SHP77 (cell line): ENCODE measurements at regions not wholly inside any gene's neighbourhood (a gene's known extent, or its start where the extent isn't known, plus 50 kb on each side); places are given as distances from the start of the nearest gene placed in this dataset.
A peak's percentile ranks its signal among the peaks of the same experiment; 100 is the strongest.

Source experiments
- DNase-seq, 2 experiments: peaks; one replicate each; lab custom pipeline; 2025; lab: John Stamatoyannopoulos, UW

DNA sequence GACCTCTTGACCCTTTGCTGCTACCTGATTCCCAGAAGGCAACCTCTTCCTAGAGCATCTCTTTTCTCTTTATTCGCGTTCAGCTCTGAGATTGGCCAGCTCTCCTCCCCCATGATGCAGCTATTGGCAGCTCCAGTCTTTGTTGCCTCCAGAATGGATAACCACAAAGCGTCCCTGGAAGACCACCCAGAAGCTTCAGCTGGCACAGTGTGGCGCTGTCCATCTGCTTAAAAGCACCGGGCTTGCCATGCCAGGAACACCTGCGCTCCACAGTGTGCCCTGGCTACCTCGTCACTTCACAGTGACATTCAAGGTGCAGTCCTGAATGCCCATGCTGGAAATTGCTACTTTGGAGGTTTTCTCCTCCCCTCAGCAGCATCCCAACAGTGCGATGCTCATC is 353.9 kb downstream of the LMO4 start:
- no peak for DNase-seq

DNA sequence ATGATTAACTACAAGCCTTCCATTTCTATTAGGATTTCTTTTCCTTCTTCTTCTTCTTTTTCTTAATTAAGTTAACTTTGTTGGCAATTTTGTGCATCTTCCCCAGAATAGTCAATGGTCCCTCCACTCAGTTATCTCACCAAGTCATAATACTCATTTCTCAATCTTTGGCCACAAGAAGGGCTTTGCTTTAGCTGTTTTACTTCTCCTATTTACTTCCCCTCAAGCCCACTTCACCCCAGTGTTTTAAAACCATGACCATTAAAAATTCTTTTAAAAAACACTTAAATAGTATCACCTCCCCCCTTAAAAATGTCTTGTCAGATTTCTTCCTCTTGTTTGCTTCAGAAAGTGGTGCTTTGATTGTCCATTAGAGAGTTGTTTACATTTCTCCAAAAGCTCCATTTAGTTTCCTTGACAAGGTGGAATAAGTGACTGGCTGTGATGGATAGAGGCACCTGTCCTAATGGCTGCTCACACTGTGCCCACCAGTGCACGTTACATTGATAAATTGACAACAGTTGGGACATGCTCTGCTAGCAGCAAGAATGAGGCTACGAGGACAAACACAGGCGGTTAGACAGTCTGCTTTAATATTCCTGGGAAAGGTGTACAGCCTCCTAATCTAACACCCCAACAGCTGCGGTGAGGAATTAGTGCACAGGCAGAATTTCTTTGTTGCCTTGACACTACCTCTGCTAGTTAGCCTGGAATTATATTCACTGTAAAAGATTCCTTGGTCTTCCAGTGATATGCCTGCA is 354.7 kb downstream of the LMO4 start:
- DNase-seq: no peak

DNA sequence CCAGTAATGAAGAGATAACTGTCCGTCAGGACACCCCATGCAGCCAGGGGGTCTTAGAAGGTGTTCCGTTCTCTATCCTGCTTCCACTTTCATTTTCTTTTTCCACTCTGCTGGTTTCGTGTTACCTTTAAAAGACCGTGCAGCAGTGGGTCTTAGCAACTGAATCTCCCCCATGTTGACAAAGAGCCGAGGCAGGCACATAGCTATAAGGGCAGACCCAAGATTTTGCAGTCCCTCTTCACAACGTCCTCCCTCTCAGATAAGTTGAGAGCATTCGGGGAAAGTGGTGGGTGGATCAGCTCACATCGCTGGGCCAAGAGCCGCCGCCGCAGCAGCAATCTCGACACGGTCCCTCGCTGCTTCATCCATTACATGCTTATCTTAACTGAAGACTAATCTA is 355.5 kb downstream of the LMO4 start:
- no peak for DNase-seq

DNA sequence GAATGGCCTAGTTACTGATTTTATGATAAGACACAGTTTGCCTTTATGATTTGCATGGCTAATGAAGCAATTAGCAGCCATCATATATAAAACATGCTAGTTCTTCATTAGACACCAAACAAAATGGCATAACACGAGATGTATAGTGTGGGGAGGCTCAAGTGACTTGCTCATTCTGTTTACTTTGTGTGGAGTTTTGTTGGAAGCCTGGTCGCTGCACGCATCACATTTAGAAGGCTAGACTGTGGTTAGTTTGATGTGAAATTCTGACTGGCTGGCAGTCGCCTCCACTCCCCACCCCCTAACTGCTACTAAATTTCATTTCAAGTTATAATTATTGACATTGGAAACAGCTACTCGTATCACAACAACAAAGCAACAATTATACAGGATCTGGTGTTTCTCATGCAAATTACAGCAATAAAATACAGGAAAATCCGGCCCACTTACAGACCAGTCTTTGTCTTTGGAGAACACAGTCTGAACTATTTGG is 356.1 kb downstream of the LMO4 start:
- DNase-seq: peak in 1 of 2 experiments; percentile 8

DNA sequence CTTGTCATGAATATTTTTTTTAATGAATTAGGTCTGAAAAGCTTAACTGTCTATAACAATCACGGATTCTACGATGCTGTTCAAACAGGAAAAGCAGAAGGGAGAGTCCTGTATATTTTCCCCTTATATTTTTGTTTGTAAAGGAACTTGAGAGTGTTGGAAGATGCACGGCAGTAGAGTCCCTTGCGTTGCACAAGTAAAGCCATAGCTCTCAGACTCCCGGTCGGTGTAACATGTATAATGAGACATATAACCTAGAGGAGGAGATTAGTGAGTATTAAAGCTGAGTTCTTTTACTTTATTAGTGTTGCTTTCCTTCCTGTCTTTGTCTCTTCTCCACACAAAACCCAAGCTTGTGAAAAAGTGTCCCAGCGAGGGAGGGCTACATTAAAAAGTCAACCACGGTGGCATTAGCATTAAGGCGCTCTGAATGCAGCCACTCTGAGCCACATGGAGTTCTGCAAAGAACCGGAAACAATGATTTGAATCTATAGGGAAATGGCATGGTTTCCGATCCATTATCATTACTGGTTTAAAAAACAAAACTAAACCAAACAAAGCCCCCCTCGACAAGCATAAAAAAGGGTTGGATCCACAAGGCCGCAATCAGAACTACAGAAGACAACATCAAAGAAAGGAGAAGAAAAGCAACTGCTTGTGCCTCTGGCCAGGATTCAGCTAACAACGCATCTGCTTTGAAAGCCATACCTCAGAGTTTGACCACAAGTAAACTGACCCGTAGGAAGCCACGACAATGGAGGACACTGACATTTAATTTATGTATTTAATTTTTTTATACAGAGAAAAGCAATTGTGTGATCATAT is 356.8 kb downstream of the LMO4 start:
- no peak for DNase-seq

DNA sequence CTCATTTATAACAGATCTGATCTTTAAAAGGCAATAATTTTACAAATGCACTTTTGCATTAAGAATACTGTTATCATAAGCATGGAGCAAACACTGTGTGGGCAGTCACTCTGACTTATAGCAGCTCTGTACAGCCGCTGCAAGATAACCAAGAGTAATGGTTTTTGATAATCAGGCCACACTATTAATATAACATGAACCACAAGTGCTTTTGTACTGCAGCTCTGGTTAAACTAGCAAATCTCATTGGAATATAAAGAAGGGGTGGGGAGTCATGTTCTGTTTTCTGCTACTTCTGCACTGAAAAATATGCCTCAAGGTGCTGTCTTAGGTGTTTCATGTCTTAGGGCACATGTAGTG is 357.4 kb downstream of the LMO4 start:
- no peak for DNase-seq

DNA sequence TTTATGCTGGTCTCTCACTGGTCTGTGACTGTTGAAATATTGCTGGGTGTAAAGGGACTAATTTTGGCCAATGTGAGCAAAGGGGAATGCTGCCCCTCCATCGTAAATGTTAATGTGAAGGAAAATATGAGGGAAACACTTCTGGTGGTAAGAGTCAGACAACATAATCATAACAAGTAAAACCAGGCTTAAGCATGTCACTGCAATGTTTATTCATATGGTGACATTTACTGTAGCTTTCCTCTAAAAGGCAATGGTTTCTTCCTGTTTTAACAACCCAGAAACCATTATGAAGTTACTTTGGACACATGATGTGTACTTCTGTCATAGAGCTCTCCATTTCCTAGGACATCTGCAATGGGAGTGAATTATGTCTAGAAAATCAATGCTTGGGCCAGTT is 358.0 kb downstream of the LMO4 start:
- no peak for DNase-seq

DNA sequence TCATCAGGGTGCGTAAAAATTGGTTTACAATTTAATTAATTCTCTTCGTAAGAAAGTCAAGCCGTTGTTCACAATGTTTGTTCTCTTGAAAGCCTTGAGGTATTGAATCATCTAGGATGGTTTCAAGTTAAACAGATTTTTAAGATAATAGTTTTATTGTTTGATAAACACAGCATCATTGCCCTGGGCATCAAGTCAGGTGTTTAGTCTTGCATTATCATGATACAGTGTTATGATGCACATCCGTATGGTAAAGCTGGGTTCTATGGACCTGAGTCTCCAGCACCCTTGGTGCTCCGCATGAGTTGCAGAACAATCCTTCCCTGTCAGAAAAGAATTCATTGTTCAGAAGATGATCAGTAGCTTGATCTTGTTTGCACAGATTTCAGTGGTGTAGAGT is 359.5 kb downstream of the LMO4 start:
- no peak for DNase-seq

DNA sequence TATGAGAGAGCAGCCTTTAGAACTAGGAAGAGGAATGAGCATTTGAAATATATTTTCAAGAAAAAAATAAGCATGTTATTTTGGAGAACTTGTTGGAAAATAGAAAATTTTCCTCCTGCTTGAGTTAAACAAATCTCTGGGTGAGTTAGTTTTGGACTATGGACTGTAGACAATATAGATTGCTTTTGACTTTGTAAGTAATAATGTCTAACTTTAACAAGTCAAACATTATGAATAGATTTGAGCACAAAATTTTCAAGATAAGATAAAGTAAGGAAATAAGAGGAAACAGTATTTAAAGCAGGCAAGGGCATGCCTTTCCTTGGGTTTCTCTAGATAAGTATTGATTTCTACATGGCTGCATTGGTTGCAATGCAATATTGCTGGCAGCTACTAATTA is 360.8 kb downstream of the LMO4 start:
- DNase-seq: no peak

DNA sequence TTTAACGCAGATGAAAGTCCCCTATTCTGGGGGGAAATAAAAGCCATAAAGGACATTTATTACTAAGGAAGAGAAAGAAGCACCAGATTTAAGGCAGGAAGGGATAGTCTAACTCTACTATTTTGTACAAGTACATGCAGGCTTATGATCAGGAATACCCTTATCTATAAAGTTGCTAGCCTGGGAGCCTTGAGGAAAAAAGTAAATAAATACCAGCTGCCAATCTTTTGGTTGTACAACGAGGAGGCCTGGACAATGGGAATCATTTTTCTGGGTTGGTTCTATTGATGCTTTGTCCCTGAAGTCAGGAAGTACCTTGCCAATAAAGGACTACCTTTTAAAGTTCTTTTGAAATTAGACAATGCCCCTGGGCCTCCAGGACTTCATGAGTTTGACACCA is 367.8 kb downstream of the LMO4 start:
- DNase-seq: no peak

DNA sequence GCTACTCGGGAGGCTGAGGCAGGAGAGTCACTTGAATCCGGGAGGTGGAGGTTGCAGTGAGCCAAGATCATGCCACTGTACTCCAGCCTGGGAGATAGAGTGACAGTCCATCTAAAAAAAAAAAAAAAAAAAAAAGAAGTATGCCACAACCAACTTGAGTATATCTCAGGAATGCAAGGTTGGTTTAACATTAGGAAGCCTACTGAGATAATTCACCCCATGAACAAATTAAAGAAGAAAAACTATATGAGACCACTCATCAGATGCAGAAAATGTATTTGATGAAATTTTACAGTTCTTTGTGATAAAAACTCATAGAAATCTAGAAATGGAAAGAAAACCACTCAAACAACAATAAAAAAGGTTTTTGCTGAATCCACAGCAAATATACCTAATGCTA is 373.8 kb downstream of the LMO4 start:
- DNase-seq: no peak

DNA sequence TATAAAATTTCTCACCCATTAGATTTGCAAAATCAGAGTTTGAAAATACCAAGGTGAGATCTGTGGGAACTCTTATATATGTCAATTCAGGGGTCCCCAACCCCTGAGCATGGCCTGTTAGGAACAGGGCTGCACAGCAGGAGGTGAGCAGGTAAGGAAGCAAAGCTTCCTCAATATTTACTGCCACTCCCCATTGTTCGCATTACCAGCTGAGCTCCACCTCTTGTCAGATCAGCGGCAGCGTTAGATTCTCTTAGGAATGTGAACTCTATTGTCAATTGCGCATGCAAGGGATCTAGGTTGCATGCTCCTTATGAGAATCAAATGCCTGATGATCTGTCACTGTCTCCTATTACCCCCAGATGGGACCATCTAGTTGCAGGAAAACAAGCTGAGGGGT is 376.6 kb downstream of the LMO4 start:
- no peak for DNase-seq

DNA sequence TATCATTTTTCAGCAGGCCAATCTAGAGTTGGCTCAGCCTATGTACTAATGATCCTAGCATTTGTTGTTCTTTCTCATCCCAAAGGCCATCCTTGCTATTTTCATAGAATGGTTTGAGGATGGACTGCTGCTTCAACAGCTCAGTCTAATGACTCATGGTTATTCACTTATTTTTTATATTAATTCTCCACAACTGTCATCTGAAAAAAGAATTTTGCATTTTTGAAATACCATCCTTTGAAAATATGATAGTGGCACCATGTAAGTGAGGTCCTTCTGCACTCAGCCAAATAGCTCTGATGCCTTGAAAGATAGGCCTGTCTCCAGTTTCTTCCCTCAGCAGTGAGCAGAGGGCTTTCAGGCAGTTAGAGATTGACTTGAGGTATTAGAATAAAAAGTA is 377.5 kb downstream of the LMO4 start:
- no peak for DNase-seq

DNA sequence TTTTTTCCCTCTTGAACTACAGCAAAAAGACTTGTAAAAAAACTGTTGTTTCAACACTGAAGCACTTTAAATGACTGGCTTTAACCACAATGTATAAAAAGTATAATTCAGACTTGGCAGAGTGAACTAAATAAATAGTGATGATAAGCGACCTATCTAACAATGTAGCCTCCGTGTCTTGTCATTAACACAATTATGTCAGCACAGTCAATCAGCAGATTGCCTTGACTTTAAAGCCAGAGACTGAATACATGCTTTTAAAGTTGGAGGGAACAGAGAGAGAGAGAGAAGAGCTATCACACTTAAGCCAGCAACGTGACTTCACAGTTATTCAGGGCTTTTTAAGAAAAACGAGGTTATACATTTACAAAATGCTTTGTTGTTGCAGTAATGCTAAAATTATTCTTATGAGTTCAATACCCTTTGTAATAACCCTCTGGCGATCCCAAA is 378.1 kb downstream of the LMO4 start:
- DNase-seq: no peak

DNA sequence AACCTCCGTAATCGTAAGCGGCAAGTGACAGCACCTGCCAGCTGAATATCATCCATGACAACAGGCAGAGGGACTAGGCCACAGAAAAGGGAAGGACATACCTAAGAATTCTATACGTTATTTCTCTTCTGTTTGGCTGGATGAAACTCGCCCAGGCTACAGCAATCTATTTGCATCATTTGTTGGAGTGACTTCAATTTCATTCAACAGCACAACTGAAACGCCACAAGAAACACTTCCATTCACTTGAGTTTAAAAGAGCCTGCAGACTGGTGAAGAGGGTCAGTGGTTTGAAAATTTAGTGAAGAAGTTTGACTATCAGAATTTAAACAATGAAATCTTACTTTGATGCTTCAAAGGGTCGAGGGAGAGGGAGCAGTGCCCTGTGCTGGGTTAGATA is 378.7 kb downstream of the LMO4 start:
- DNase-seq: no peak

DNA sequence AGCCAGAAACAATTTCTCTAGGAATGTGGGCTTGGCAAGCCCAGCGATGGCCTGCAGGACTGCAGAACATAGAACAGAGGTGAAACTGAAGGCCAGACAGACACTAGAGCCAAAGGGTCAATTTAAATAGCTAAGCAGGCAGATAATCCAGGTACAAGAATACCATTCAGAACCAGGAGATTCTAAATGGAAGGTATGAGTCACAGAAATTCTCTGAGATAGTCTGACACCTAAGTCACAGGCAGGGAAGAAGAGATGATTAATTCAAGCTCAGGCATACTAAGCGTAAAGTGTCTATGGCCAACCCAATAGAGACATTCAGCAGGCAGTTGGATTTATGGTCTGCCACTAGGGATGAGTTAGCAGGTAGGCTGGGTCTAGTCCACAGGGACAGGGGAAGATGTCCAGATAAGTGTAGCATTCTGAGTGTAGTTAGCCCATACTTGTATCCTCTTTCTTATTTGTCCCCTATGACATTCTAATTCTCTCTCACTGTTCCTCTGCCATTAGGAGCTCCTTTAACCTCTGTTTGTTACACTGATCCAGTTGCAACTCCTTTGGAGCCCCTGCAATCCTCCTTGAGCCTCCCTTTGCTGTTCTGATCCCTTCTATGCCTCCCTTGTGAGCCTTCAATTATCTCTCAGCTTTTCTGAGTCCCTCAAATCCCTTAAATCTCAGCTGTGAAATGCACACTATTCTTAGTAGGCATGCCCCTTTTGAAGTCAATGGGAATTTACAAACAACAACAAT is 383.8 kb downstream of the LMO4 start:
- no peak for DNase-seq

DNA sequence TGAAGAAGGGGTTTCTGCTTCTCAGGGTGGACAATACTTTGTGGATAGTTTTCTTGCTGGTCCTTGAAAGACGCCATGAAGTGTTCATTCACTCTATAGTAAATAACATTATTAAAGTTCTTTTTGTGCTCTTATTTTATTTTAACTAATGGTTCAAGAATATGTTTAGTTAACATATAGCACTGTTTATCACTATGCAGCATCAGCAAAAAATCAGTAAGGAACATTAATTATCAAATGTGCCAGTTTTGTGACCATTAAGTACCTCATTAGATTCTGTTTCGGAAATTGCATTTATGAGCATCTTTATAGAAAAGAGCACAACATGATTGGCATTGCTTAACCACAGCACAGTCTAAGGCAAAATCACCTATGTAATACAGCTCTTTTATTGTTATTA is 385.6 kb downstream of the LMO4 start:
- no peak for DNase-seq

DNA sequence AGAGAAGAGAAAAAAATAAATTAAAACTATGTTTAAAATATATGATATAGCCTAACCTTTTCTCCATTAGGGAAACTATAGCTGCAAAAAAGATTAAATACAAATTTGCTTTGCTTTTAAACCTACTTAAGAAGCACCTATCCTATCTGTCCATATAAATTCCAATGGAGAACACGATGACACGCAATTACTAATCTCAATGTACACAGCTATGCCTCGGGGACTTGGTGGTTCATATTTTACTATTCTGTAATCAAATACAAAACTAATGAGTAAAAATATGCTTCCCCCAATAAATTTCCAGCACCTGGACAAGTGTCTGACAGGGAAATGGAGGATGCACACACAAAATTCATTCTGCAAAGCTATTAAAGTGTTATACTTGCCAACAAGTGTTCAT is 386.4 kb downstream of the LMO4 start:
- no peak for DNase-seq

DNA sequence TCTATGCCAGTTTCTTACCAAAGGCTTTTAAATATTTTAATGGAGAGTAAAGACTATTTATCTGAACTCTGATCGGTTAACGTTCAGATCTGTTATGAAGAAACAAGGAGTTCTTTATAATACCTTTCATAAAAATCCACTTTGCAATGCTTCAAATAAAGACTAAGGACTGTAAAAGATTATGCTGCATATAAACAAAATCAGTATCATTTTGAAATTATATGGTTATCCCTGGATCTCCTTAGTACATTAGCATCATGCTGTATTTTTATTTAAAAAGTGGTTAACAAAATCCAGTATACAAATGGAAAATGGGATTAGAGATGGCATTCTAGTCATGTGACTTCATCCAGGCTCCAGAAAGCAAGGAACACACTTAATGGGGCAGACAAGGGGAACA is 386.8 kb downstream of the LMO4 start:
- DNase-seq: no peak

DNA sequence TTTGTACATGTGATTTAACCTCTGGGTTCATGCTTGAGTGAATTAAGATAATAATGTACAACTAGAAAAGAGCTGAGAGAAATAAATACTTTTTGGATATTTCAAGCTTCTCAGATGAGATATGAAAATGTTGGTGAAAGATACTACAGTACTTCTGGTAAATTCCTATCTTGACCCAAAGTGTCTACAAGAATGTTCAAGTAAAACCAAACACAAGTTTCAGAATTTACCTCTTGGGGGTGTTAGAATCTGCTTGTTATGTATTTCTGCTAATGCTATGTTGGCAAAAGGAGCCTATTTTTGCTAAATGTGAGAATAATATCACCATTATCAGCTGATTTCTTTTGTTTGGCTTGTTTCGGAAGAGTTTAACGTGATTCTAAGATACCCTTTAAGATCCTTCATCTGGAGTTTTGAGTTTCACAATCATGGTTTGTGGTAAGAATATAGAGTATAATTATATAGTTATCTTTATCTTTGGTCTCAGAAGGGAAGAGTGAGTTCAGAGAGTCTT is 388.5 kb downstream of the LMO4 start:
- DNase-seq: no peak

DNA sequence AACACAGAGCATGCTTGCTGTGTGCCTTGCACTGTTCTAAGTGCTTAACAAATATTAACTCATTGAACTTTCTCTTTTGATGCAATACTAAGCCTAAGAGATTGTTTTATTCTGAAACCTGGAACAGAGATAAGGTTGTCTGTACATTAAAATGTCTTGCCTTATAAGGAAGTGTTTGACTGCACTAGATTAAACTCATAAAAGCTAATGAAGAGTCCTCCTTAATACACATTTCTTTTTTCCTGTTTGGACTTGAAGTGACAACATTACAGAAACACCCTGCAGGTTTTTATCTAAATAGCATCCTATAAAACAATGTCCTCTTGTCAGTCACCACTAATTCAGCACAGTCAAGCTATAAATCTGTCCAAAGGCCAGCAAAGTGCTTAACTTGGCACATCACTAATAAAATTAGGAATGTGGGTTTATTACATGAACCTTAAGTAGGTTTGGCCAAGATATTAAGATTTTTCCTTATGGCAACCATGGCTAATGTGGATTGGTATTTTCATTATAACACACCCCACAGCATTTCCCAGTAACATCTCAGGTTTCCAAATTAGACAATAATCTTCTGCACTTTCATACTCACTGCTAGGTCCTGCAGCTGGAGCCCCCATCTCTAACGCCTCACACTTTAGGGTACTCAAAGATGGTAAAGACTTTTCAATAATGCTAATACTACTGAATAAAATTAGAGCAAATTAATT is 389.7 kb downstream of the LMO4 start:
- DNase-seq: no peak

DNA sequence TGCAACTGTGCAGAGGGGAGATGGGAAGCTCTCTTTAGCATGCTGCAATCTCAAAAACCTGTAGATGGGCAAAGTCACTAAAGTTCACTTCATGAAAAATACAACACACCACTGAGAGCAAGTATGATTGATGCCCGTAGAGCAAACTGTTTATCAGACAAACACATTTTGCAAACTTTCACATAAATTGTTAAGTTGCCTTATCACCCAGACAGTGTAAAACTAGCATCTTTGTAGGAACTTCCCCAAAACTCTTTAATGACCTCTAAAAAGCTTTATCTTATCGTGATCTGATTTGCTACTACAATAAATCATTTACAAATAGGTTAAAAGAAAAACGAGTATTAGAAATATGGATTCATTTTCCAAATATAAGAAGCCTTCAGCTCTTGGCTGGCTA is 391.0 kb downstream of the LMO4 start:
- DNase-seq: no peak
